COLO668 (cell line): ENCODE measurements at regions not wholly inside any gene's neighbourhood (a gene's known extent, or its start where the extent isn't known, plus 50 kb on each side); places are given as distances from the start of the nearest gene placed in this dataset.

Source experiments
- DNase-seq: peaks from one replicate; lab custom pipeline; 2025; ENCODE audit not compliant: unreplicated experiment; lab: John Stamatoyannopoulos, UW

DNA sequence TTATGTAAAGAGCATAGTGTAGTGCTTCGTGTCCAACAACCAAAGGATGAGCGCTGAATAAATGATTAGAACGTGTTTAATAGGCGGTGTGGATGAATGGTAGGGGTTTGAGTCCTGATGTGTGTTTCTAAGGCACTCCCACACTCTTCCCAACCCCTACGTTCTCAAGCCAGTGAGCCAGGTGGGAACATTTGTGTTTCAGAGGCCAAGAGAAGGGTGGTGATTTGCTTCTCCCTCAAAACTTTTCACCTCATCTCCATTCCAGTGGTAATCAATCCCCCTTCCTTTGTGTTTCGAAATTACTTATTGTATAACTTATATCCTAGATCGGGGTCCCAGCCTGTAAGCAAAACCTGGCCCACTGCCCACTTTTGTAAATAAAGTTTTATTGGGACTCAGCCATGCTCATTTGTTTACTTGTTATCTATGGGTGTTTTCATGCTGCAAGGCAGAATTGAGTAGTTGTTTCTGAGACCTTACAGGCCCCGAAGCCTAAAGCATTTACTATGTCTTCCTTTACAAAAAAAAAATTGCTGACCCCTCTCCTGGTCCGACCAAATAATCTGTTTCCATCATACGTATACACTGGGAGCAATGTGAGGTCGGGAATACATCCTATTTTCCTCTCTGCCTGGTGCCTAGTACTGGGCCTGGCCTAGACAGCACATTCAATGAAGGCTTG, 150.8 kb upstream of the MYCN start:
- DNase-seq: no peak

DNA sequence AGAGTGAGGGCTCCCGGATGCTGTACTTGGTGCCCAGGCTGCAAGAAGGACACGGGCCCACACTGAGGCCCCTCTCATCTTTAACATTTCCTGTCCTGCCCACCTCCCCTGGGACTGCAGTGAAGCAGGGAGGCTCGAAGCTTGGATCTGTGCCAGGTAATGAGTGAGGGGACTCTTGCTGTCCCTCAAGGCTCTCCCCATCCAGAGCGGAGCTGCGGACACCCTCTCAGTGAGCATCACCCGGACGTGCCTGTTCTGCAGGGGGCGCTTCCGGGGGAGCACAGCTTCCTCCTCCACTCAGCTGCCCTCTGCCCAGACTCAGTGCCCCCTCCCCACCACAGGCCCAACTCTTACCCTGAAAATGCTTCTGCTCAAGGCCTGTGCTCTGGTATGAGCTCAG, 150.0 kb upstream of the MYCN start:
- no peak for DNase-seq

- DNase-seq: no peak
Measured at GRCh38 chr2:15790838-15791237, 149.5 kb upstream of the MYCN start.

- no peak for DNase-seq
Measured at GRCh38 chr2:15791294-15791693, 149.1 kb upstream of the MYCN start.

GRCh38 chr2:15792331-15792730, 148.0 kb upstream of the MYCN start:
- no peak for DNase-seq

DNA sequence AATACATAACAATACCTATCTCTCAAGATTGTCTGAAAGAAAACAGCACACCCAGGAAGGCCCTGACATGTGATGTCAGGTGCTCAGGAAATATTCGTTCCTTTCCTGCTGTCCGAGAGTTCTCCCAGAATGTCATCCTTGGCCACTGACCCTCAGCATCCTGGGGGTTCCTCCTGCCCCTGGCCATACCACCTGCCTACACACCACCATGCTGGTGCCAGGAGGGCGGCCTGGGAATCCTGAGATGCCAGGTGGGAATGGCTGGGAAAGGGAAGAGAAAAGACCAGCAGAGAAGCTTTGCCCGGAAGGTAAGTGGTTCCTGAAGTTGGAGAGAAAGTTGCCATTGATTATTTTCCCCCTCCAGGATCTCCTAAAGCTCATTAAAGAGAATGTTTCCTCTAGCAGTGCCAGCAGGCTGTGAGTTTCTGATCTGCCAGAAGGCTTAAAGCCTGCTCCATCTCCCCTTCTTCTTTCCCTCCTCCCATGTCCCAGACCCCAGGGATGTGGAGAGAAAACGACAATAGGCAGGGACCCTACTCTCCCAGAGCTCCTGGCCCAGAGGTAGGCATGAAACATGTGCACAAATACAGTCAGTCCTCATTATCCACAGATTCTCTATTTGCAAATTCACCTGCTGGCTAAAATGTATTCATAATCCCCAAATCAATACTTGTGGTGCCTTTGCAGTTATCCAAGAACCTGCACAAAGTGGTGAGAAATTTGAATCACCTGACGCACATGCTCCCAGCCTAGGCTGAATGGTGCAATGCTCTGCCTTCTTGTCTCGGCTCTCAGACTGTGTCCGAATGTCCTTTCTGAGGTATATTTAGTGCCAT, 147.1 kb upstream of the MYCN start:
- DNase-seq: no peak

DNA sequence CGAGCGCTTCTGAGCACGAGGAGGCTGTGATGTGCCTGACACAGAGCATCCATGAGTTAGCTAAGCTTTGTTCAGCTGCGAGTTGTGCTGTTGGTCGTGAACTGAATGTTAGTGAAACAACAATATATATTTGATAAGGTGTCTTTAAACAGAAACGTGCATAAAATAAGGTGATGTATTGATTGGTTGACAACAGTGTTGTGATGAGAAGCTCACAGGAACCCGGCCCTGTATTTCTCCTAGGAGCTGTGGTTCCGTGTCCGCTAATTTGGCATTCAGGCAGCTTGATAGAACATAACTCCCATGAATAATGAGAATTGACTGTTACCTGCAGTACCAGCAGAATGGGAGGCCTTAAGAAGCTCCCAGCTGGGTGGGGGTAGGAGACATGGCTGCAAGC, 146.4 kb upstream of the MYCN start:
- no peak for DNase-seq

GRCh38 chr2:15794608-15795134, 145.7 kb upstream of the MYCN start:
- DNase-seq: no peak

GRCh38 chr2:15795426-15795825, 144.9 kb upstream of the MYCN start:
- DNase-seq: no peak

GRCh38 chr2:15796167-15796942, 144.0 kb upstream of the MYCN start:
- no peak for DNase-seq

GRCh38 chr2:15797231-15797938, 143.0 kb upstream of the MYCN start:
- DNase-seq: no peak

GRCh38 chr2:15797939-15798281, 142.4 kb upstream of the MYCN start:
- DNase-seq: no peak

DNA sequence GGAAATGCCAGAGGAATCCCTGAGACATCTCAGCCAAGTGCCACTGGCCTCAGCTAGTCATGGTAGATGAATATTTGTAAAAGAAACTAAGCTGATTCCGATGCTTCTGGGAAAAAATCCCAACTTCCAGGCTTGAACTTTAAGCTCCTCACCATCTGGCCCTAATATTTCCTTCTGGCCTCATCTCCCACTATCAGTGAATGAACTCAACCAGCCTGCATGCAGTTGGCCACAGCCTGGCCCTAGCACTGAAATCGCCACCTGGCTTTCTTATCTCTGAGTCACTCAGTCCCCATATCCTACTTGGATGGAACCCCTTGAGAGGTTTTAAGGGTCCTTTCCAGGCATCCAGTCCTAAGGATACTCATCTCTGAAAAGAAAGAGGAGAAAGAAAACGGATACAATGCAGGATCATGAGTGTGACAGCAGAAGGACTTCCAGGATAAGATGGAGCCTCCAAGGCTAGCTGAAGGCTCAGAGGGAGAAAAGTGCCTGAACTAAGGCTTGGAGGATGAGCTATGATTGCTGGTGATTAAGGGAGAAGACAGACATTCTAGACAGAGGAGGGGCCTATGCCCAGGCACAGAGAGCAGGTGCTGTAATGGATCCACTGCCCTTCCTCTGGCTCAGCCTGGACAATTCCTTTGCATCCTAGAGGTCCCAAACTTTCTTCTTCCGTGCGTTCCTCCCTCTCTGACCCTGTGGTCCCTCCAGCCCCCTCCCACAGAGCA, 141.5 kb upstream of the MYCN start:
- no peak for DNase-seq

DNA sequence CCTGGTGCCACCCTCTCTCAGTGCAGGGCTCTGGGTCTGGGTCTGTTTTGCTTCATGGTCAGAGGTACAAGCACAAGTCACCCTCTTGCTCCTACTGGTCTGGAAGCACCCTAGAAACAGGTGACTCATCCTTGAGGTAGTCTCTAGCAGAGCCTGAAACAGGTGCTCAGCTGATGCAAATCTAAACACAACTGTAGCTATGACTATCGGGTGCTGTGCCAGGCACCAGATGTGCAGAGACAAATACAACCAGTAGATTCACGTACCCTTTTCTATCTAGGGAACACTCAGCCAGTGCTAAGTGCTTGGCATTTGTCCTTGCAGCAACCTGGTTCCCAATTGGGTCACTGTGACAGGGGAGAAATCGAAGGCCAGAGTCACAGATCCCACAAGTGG, 140.9 kb upstream of the MYCN start:
- no peak for DNase-seq

- no peak for DNase-seq
Measured at GRCh38 chr2:15800495-15801329, 139.6 kb upstream of the MYCN start.

GRCh38 chr2:15801439-15801838, 138.9 kb upstream of the MYCN start:
- DNase-seq: no peak

- DNase-seq: no peak
Measured at GRCh38 chr2:15801904-15802303, 138.4 kb upstream of the MYCN start.

- DNase-seq: no peak
Measured at GRCh38 chr2:15802657-15803542, 137.4 kb upstream of the MYCN start.
